ENCODE measurements at regions not wholly inside any gene's neighbourhood (a gene's known extent, or its start where the extent isn't known, plus 50 kb on each side); places are given as distances from the start of the nearest gene placed in this dataset.

DNA sequence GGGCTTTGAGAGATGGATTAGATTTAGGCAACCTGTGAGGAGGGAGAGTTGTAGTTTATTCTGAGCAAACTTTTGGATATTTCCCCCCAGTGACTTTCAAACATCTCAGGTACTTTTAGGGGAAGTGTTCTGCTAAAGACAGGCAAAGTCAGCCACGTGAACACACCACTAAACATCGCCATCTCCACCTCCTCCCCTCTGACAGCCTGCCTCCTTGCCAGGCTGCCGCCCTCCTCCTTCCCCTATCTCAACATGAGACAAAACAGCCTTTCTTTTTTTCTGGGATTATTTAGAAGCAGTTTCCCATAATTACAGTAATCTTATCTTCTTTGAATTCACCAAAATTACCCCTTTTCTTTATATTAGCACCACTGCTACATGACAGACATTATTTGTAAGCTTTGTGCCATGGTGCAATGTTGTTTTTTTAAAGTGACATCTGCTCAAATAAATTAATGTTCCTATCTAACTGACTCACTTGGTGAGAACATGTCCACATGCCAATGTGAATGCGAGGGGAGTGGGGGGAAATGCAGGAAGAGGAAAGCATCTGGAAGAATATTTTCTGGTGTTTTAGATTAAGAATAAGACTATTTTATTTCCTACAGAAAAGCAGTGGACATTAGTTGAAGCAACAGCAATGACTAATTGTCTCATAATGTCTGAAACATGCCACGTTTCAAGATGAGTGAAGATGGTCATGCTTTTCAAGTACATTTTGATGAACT lies 147.8 kb upstream of the ATP1B1 start:
- Mint-ChIP-seq H3K36me3 (no peaks in the 10 kb centered on the region), H3K4me3 (no peak overlapping the region), H3K4me1 (peaks cover 15% of the 10 kb centered on the region), H3K9me3 (peaks cover 11% of the 10 kb centered on the region), H3K27me3 (ENCODE audit: low read depth) (no peaks in the 10 kb centered on the region), H3K27ac (no peak overlapping the region)
- DNase-seq (ENCODE audit: low spot score) (no peak), ATAC-seq (no peak)
- TF ChIP-seq, protein P1, sequence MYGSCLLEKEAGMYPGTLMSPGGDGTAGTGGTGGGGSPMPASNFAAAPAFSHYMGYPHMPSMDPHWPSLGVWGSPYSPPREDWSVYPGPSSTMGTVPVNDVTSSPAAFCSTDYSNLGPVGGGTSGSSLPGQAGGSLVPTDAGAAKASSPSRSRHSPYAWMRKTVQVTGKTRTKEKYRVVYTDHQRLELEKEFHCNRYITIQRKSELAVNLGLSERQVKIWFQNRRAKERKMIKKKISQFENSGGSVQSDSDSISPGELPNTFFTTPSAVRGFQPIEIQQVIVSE (CRISPR knock-in tag; IDR thresholded peaks at IDR 0.05; ENCODE audit: borderline replicate concordance): no peak
- TF ChIP-seq ZNF121 (CRISPR knock-in tag; IDR thresholded peaks at IDR 0.05) (no peak), NFE2L1 (CRISPR knock-in tag; IDR thresholded peaks at IDR 0.05) (no peak), ESRRA (CRISPR knock-in tag; IDR thresholded peaks at IDR 0.05; ENCODE audit: borderline replicate concordance) (no peak), JAZF1 (CRISPR knock-in tag; IDR thresholded peaks at IDR 0.05) (no peak), ATF1 (CRISPR knock-in tag; IDR thresholded peaks at IDR 0.05) (no peak), NR2C2 (CRISPR knock-in tag; IDR thresholded peaks at IDR 0.05) (no peak), ETV6 (CRISPR knock-in tag; IDR thresholded peaks at IDR 0.05) (no peak), EMX1 (CRISPR knock-in tag; IDR thresholded peaks at IDR 0.05) (no peak), NFYB (CRISPR knock-in tag; conservative IDR thresholded peaks at IDR 0.05; ENCODE audit: low read depth) (no peak), JUN (CRISPR knock-in tag; IDR thresholded peaks at IDR 0.05) (no peak), NR1H2 (CRISPR knock-in tag; IDR thresholded peaks at IDR 0.05) (no peak)
- TF ChIP-seq, protein P2, sequence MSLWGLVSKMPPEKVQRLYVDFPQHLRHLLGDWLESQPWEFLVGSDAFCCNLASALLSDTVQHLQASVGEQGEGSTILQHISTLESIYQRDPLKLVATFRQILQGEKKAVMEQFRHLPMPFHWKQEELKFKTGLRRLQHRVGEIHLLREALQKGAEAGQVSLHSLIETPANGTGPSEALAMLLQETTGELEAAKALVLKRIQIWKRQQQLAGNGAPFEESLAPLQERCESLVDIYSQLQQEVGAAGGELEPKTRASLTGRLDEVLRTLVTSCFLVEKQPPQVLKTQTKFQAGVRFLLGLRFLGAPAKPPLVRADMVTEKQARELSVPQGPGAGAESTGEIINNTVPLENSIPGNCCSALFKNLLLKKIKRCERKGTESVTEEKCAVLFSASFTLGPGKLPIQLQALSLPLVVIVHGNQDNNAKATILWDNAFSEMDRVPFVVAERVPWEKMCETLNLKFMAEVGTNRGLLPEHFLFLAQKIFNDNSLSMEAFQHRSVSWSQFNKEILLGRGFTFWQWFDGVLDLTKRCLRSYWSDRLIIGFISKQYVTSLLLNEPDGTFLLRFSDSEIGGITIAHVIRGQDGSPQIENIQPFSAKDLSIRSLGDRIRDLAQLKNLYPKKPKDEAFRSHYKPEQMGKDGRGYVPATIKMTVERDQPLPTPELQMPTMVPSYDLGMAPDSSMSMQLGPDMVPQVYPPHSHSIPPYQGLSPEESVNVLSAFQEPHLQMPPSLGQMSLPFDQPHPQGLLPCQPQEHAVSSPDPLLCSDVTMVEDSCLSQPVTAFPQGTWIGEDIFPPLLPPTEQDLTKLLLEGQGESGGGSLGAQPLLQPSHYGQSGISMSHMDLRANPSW (CRISPR knock-in tag; conservative IDR thresholded peaks at IDR 0.05; ENCODE audit: low read depth): no peak
- TF ChIP-seq, protein P3, sequence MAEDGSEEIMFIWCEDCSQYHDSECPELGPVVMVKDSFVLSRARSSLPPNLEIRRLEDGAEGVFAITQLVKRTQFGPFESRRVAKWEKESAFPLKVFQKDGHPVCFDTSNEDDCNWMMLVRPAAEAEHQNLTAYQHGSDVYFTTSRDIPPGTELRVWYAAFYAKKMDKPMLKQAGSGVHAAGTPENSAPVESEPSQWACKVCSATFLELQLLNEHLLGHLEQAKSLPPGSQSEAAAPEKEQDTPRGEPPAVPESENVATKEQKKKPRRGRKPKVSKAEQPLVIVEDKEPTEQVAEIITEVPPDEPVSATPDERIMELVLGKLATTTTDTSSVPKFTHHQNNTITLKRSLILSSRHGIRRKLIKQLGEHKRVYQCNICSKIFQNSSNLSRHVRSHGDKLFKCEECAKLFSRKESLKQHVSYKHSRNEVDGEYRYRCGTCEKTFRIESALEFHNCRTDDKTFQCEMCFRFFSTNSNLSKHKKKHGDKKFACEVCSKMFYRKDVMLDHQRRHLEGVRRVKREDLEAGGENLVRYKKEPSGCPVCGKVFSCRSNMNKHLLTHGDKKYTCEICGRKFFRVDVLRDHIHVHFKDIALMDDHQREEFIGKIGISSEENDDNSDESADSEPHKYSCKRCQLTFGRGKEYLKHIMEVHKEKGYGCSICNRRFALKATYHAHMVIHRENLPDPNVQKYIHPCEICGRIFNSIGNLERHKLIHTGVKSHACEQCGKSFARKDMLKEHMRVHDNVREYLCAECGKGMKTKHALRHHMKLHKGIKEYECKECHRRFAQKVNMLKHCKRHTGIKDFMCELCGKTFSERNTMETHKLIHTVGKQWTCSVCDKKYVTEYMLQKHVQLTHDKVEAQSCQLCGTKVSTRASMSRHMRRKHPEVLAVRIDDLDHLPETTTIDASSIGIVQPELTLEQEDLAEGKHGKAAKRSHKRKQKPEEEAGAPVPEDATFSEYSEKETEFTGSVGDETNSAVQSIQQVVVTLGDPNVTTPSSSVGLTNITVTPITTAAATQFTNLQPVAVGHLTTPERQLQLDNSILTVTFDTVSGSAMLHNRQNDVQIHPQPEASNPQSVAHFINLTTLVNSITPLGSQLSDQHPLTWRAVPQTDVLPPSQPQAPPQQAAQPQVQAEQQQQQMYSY (CRISPR knock-in tag; IDR thresholded peaks at IDR 0.05): no peak
- TF ChIP-seq, protein P4, sequence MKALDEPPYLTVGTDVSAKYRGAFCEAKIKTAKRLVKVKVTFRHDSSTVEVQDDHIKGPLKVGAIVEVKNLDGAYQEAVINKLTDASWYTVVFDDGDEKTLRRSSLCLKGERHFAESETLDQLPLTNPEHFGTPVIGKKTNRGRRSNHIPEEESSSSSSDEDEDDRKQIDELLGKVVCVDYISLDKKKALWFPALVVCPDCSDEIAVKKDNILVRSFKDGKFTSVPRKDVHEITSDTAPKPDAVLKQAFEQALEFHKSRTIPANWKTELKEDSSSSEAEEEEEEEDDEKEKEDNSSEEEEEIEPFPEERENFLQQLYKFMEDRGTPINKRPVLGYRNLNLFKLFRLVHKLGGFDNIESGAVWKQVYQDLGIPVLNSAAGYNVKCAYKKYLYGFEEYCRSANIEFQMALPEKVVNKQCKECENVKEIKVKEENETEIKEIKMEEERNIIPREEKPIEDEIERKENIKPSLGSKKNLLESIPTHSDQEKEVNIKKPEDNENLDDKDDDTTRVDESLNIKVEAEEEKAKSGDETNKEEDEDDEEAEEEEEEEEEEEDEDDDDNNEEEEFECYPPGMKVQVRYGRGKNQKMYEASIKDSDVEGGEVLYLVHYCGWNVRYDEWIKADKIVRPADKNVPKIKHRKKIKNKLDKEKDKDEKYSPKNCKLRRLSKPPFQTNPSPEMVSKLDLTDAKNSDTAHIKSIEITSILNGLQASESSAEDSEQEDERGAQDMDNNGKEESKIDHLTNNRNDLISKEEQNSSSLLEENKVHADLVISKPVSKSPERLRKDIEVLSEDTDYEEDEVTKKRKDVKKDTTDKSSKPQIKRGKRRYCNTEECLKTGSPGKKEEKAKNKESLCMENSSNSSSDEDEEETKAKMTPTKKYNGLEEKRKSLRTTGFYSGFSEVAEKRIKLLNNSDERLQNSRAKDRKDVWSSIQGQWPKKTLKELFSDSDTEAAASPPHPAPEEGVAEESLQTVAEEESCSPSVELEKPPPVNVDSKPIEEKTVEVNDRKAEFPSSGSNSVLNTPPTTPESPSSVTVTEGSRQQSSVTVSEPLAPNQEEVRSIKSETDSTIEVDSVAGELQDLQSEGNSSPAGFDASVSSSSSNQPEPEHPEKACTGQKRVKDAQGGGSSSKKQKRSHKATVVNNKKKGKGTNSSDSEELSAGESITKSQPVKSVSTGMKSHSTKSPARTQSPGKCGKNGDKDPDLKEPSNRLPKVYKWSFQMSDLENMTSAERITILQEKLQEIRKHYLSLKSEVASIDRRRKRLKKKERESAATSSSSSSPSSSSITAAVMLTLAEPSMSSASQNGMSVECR (CRISPR knock-in tag; IDR thresholded peaks at IDR 0.05; ENCODE audit: borderline replicate concordance): no peak
- TF ChIP-seq, protein P5, sequence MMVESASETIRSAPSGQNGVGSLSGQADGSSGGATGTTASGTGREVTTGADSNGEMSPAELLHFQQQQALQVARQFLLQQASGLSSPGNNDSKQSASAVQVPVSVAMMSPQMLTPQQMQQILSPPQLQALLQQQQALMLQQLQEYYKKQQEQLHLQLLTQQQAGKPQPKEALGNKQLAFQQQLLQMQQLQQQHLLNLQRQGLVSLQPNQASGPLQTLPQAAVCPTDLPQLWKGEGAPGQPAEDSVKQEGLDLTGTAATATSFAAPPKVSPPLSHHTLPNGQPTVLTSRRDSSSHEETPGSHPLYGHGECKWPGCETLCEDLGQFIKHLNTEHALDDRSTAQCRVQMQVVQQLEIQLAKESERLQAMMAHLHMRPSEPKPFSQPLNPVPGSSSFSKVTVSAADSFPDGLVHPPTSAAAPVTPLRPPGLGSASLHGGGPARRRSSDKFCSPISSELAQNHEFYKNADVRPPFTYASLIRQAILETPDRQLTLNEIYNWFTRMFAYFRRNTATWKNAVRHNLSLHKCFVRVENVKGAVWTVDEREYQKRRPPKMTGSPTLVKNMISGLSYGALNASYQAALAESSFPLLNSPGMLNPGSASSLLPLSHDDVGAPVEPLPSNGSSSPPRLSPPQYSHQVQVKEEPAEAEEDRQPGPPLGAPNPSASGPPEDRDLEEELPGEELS (CRISPR knock-in tag; IDR thresholded peaks at IDR 0.05): no peak
- TF ChIP-seq, protein P6, sequence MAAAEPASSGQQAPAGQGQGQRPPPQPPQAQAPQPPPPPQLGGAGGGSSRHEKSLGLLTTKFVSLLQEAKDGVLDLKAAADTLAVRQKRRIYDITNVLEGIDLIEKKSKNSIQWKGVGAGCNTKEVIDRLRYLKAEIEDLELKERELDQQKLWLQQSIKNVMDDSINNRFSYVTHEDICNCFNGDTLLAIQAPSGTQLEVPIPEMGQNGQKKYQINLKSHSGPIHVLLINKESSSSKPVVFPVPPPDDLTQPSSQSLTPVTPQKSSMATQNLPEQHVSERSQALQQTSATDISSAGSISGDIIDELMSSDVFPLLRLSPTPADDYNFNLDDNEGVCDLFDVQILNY (CRISPR knock-in tag; IDR thresholded peaks at IDR 0.05): no peak
- CTCF ChIA-PET: no interaction called here
- POLR2A ChIA-PET: no interaction called here
